Left lung (tissue), 4 donors: ENCODE measurements at regions not wholly inside any gene's neighbourhood (a gene's known extent, or its start where the extent isn't known, plus 50 kb on each side); places are given as distances from the start of the nearest gene placed in this dataset.

ENCODE experiments used
- ATAC-seq: fragments of 200-7000 bp; cut with Tn5 transposase; one replicate; pipeline ENCODE4 v1.9.1; 2020; ENCODE audit warnings: moderate library complexity
- DNase-seq, 4 donors: peaks; one replicate each; pipeline ENCODE4 v3.0.0-alpha.2; 2013 to 2020
- H3K27ac ChIP-seq, 2 donors: fragments of 200-600 bp; sonication (generic) in 1 of 2; one replicate each; pipeline versions ENCODE4 v1.5.0 to v1.8.0; 2020 to 2021
- H3K27me3 ChIP-seq, 2 donors: fragments of 200-600 bp; sonication (generic) in 1 of 2; one replicate each; pipeline versions ENCODE4 v1.5.0 to v1.8.0; 2020 to 2021
- H3K36me3 ChIP-seq, 2 donors: fragments of 200-600 bp; sonication (generic) in 1 of 2; one replicate each; pipeline versions ENCODE4 v1.5.0 to v1.8.0; 2020 to 2021
- H3K4me1 ChIP-seq, 2 donors: fragments of 200-600 bp; one replicate each; pipeline ENCODE4 v1.8.0; 2021
- H3K4me3 ChIP-seq, 2 donors: fragments of 200-600 bp; sonication (generic) in 1 of 2; one replicate each; pipeline versions ENCODE4 v1.5.0 to v1.8.0; 2020 to 2021; ENCODE audit warnings: mild to moderate bottlenecking in 1 of 2
- H3K9me3 ChIP-seq, 2 donors: fragments of 200-600 bp; sonication (generic) in 1 of 2; one replicate each; pipeline versions ENCODE4 v1.5.0 to v1.8.0; 2020 to 2021
- CTCF ChIP-seq, 2 donors: fragments of 200-600 bp; sonication (generic) in 1 of 2; IDR thresholded peaks; one replicate each; pipeline versions ENCODE4 v1.5.0 to v1.8.0; 2021; ENCODE audit warnings: antibody characterized with exemption in 2 of 2
- intact Hi-C, 2 donors: fragments of 100-400 bp; cut with DNase I; formaldehyde crosslinking; loops; one replicate each; pipeline versions ENCODE4 v1.11.2 to v1.14.2; 2022
- donor health status: DM: no; HTN: yes; CAD: no.
- donor health status: DM: no; HTN: no; CAD: no.

GRCh38 chr11:45062115-45062514 is 84.3 kb upstream of the PRDM11 start:
- H3K4me3 ChIP-seq: no peak overlapping the region
- no peaks in the 10 kb centered on the region for H3K27me3 ChIP-seq
- TF ChIP-seq CTCF (IDR thresholded peaks at IDR 0.05): no peak
- no peaks in the 10 kb centered on the region for H3K4me1 ChIP-seq
- ATAC-seq (no peak), DNase-seq (no peak)
- intact Hi-C loops: no loop called here
- no peaks in the 10 kb centered on the region for H3K36me3 ChIP-seq
- H3K27ac ChIP-seq: no peak overlapping the region
- H3K9me3 ChIP-seq: peaks cover 0 to 18% of the 10 kb centered on the region in 2 donors

- DNase-seq: no peak
- H3K4me1 ChIP-seq: no peaks in the 10 kb centered on the region
Observed at GRCh38 chr11:45062974-45063635, 83.3 kb upstream of the PRDM11 start.

GRCh38 chr11:45063669-45064068 is 82.8 kb upstream of the PRDM11 start:
- no peak for DNase-seq
- Histone ChIP-seq H3K4me1 (no peaks in the 10 kb centered on the region), H3K27me3 (no peaks in the 10 kb centered on the region), H3K9me3 (peaks cover 0 to 18% of the 10 kb centered on the region in 2 donors), H3K27ac (no peak overlapping the region), H3K36me3 (no peaks in the 10 kb centered on the region), H3K4me3 (no peak overlapping the region)
- no peak for ATAC-seq
- TF ChIP-seq CTCF (IDR thresholded peaks at IDR 0.05): no peak
- intact Hi-C loops: no loop called here

More at GRCh38 chr11:45062974-45063635, 83.3 kb upstream of the PRDM11 start:
- TF ChIP-seq CTCF (IDR thresholded peaks at IDR 0.05): no peak
- Histone ChIP-seq H3K4me3 (no peak overlapping the region), H3K27me3 (no peaks in the 10 kb centered on the region), H3K27ac (no peak overlapping the region), H3K9me3 (peaks cover 0 to 18% of the 10 kb centered on the region in 2 donors), H3K36me3 (no peaks in the 10 kb centered on the region)
- intact Hi-C loops: no loop called here
- ATAC-seq: no peak

GRCh38 chr11:45067966-45068365 is 78.5 kb upstream of the PRDM11 start:
- intact Hi-C loops: no loop called here
- no peaks in the 10 kb centered on the region for H3K36me3 ChIP-seq
- H3K27ac ChIP-seq: no peak overlapping the region
- H3K4me1 ChIP-seq: no peaks in the 10 kb centered on the region
- TF ChIP-seq CTCF (IDR thresholded peaks at IDR 0.05): no peak
- peaks cover 0 to 18% of the 10 kb centered on the region in 2 donors for H3K9me3 ChIP-seq
- H3K4me3 ChIP-seq: no peak overlapping the region
- ATAC-seq (no peak), DNase-seq (no peak)
- no peaks in the 10 kb centered on the region for H3K27me3 ChIP-seq

- Histone ChIP-seq H3K9me3 (peaks cover 0 to 4% of the 10 kb centered on the region in 2 donors), H3K27ac (no peak overlapping the region), H3K4me1 (no peaks in the 10 kb centered on the region), H3K4me3 (no peak overlapping the region), H3K36me3 (no peaks in the 10 kb centered on the region), H3K27me3 (no peaks in the 10 kb centered on the region)
- DNase-seq: no peak
- ATAC-seq: no peak
- no peak for TF ChIP-seq CTCF (IDR thresholded peaks at IDR 0.05)
- intact Hi-C loops: no loop called here
Observed at GRCh38 chr11:45071232-45071631, 75.2 kb upstream of the PRDM11 start.
